GM23338 (cell line): ENCODE measurements at regions not wholly inside any gene's neighbourhood (a gene's known extent, or its start where the extent isn't known, plus 50 kb on each side); places are given as distances from the start of the nearest gene placed in this dataset.

Source experiments
- ATAC-seq: fragments of 200-7000 bp; cut with Tn5 transposase; 3 replicates; pipeline ENCODE4 v1.9.1; 2020
- DNase-seq: peaks from one replicate; pipeline ENCODE4 v3.0.0-alpha.2; 2015; ENCODE audit warnings: low spot score
- H2AFZ ChIP-seq: fragments of 200-600 bp; sonication (generic); 2 replicates; pipeline ENCODE4 v1.8.0; 2016; ENCODE audit warnings: antibody characterized with exemption, mild to moderate bottlenecking, moderate library complexity
- H3F3A ChIP-seq: fragments of 200-600 bp; sonication (generic); replicated peaks from 2 replicates; pipeline ENCODE4 v1.8.0; 2017; ENCODE audit warnings: antibody characterized with exemption, mixed run types, low read depth
- H3K27ac ChIP-seq: fragments of 200-600 bp; sonication (generic); 2 replicates; pipeline ENCODE4 v1.6.1; 2016; ENCODE audit warnings: low read depth
- H3K27me3 ChIP-seq: fragments of 200-600 bp; sonication (generic); 2 replicates; pipeline ENCODE4 v1.8.0; 2016; ENCODE audit warnings: mild to moderate bottlenecking, mixed run types, moderate library complexity; ENCODE audit not compliant: insufficient read depth
- H3K36me3 ChIP-seq: fragments of 200-600 bp; sonication (generic); 2 replicates; pipeline ENCODE4 v1.8.0; 2016; ENCODE audit warnings: mild to moderate bottlenecking; ENCODE audit not compliant: insufficient read depth
- H3K4me1 ChIP-seq: fragments of 200-600 bp; sonication (generic); 2 replicates; pipeline ENCODE4 v1.8.0; 2016; ENCODE audit warnings: mild to moderate bottlenecking, moderate library complexity; ENCODE audit not compliant: insufficient read depth
- H3K4me2 ChIP-seq: fragments of 200-600 bp; sonication (generic); 2 replicates; pipeline ENCODE4 v1.7.1; 2017; ENCODE audit warnings: mixed run types
- H3K4me3 ChIP-seq: fragments of 200-600 bp; sonication (generic); 2 replicates; pipeline ENCODE4 v1.6.1; 2016; ENCODE audit warnings: mixed run types
- H3K79me2 ChIP-seq: fragments of 200-600 bp; sonication (generic); replicated peaks from 2 replicates; pipeline ENCODE4 v1.8.0; 2017; ENCODE audit warnings: mild to moderate bottlenecking; ENCODE audit not compliant: insufficient read depth
- H3K9me2 ChIP-seq: fragments of 200-600 bp; sonication (generic); 2 replicates; pipeline ENCODE4 v1.8.0; 2017; ENCODE audit not compliant: insufficient read depth
- H4K20me1 ChIP-seq: fragments of 200-600 bp; sonication (generic); replicated peaks from 2 replicates; pipeline ENCODE4 v1.8.0; 2017; ENCODE audit warnings: mild to moderate bottlenecking; ENCODE audit not compliant: insufficient read depth
- H3K27ac Mint-ChIP-seq: 2 replicates; pipeline ENCODE4 v1.8.0; 2020; ENCODE audit warnings: inconsistent platforms, mild to moderate bottlenecking, moderate library complexity, mixed read lengths
- H3K27me3 Mint-ChIP-seq: 3 replicates; pipeline ENCODE4 v1.8.0; 2022; ENCODE audit warnings: low read depth, mild to moderate bottlenecking, moderate library complexity, mixed read lengths, inconsistent platforms; ENCODE audit not compliant: insufficient read depth, poor library complexity
- H3K36me3 Mint-ChIP-seq: 3 replicates; pipeline ENCODE4 v1.8.0; 2021; ENCODE audit warnings: low read depth, mild to moderate bottlenecking, inconsistent platforms, moderate library complexity, mixed read lengths
- H3K4me1 Mint-ChIP-seq: 3 replicates; pipeline ENCODE4 v1.8.0; 2020; ENCODE audit warnings: mild to moderate bottlenecking, inconsistent platforms, mixed read lengths
- H3K4me3 Mint-ChIP-seq: 3 replicates; pipeline ENCODE4 v1.8.0; 2021; ENCODE audit warnings: moderate library complexity, mild to moderate bottlenecking, inconsistent platforms, mixed read lengths
- H3K9me3 Mint-ChIP-seq: 3 replicates; pipeline ENCODE4 v1.8.0; 2020; ENCODE audit warnings: moderate library complexity, mild to moderate bottlenecking, inconsistent platforms, mixed read lengths
- CREB1 ChIP-seq: fragments of 250-450 bp; sonication (Bioruptor Pico); IDR thresholded peaks from 2 replicates; pipeline ENCODE4 v1.5.0; 2020; ENCODE audit warnings: low read depth, mild to moderate bottlenecking, moderate library complexity
- CTCF ChIP-seq, 2 experiments: fragments of 200-600 bp in 1 of 2; sonication (generic) in 1 of 2; conservative IDR thresholded peaks; 2 replicates each; pipeline versions ENCODE4 v1.5.1 to v1.6.1; 2016 to 2017; ENCODE audit warnings: antibody characterized with exemption in 2 of 2, low read depth in 2 of 2, mild to moderate bottlenecking in 2 of 2, moderate library complexity in 1 of 2
- ETS1 ChIP-seq: IDR thresholded peaks from 2 replicates; pipeline ENCODE4 v1.6.1; 2016; ENCODE audit warnings: antibody characterized with exemption
- EZH2 ChIP-seq: fragments of 200-600 bp; sonication (generic); IDR thresholded peaks from one replicate; pipeline ENCODE4 v1.8.0; 2017; ENCODE audit warnings: antibody characterized with exemption, mild to moderate bottlenecking, low read depth; ENCODE audit not compliant: unreplicated experiment
- EZH2phosphoT487 ChIP-seq: fragments of 200-600 bp; sonication (generic); IDR thresholded peaks from one replicate; pipeline ENCODE4 v1.8.1; 2018; ENCODE audit warnings: antibody characterized with exemption; ENCODE audit not compliant: unreplicated experiment
- JUNB ChIP-seq: IDR thresholded peaks from one replicate; pipeline ENCODE4 v1.6.1; 2016; ENCODE audit warnings: antibody characterized with exemption; ENCODE audit not compliant: unreplicated experiment
- NANOG ChIP-seq: IDR thresholded peaks from 2 replicates; pipeline ENCODE4 v1.6.1; 2016; ENCODE audit warnings: antibody characterized with exemption, borderline replicate concordance
- POLR2AphosphoS5 ChIP-seq: IDR thresholded peaks from 2 replicates; pipeline ENCODE4 v1.6.1; 2016; ENCODE audit warnings: antibody characterized with exemption, low read depth
- REST ChIP-seq: IDR thresholded peaks from one replicate; pipeline ENCODE4 v1.6.1; 2018; ENCODE audit warnings: antibody characterized with exemption; ENCODE audit not compliant: unreplicated experiment
- STAT1 ChIP-seq: IDR thresholded peaks from one replicate; pipeline ENCODE4 v1.6.1; 2016; ENCODE audit warnings: antibody characterized with exemption; ENCODE audit not compliant: unreplicated experiment
- ZNF114 ChIP-seq: fragments of 250-450 bp; sonication (Bioruptor Pico); IDR thresholded peaks from 2 replicates; pipeline ENCODE4 v1.5.0; 2020; ENCODE audit warnings: mild to moderate bottlenecking, moderate library complexity
- ZNF331 ChIP-seq: fragments of 250-450 bp; sonication (Bioruptor Pico); IDR thresholded peaks from 2 replicates; pipeline ENCODE4 v1.5.0; 2020; ENCODE audit warnings: low read depth, mild to moderate bottlenecking, moderate library complexity
- ZNF462 ChIP-seq: fragments of 250-450 bp; sonication (Bioruptor Pico); IDR thresholded peaks from 2 replicates; pipeline ENCODE4 v1.5.0; 2020; ENCODE audit warnings: mild to moderate bottlenecking, moderate library complexity

GRCh38 chr2:9779596-9780264 lies 63.5 kb upstream of the TAF1B start:
- H3K9me2 ChIP-seq = no peaks in the 10 kb centered on the region
- no peaks in the 10 kb centered on the region for H3K79me2 ChIP-seq
- H3K4me1 Mint-ChIP-seq = peaks cover 8% of the 10 kb centered on the region; the same call in 2 of the 3 replicates
- H3K4me3 Mint-ChIP-seq = no peak overlapping the region
- no peaks in the 10 kb centered on the region for H3K27me3 ChIP-seq
- no peaks in the 10 kb centered on the region for H3K36me3 ChIP-seq
- ATAC-seq = no peak
- H4K20me1 ChIP-seq = no peaks in the 10 kb centered on the region
- no peaks in the 10 kb centered on the region for H3K4me1 ChIP-seq
- H3K9me3 Mint-ChIP-seq = peaks cover 3% of the 10 kb centered on the region; the same call in 1 of the 3 replicates
- no peak for TF ChIP-seq REST
- no peak for TF ChIP-seq ETS1
- no peak for TF ChIP-seq ZNF331
- no peak for TF ChIP-seq CREB1
- TF ChIP-seq CTCF (conservative IDR thresholded peaks at IDR 0.05; ENCODE audit: low read depth in 2 of 2) = no peak
- no peak for TF ChIP-seq STAT1
- TF ChIP-seq ZNF114 (CRISPR knock-in tag) = no peak
- TF ChIP-seq JUNB = no peak
- no peak for TF ChIP-seq NANOG
- no peak for TF ChIP-seq EZH2phosphoT487
- TF ChIP-seq EZH2 = no peak
- no peak for TF ChIP-seq POLR2AphosphoS5
- no peak for TF ChIP-seq ZNF462 (CRISPR knock-in tag)
- peak overlapping the region; percentile 85; the same call in 1 of the 2 replicates for H2AFZ ChIP-seq
- H3K4me3 ChIP-seq = no peak overlapping the region
- H3F3A ChIP-seq = no peaks in the 10 kb centered on the region
- no peak overlapping the region for H3K27ac Mint-ChIP-seq
- H3K36me3 Mint-ChIP-seq = no peaks in the 10 kb centered on the region; the same call in 2 of the 3 replicates
- no peak overlapping the region for H3K4me2 ChIP-seq
- H3K27me3 Mint-ChIP-seq = peaks cover 3% of the 10 kb centered on the region
- no peak overlapping the region for H3K27ac ChIP-seq
- DNase-seq = no peak
